ENCODE measurements at regions not wholly inside any gene's neighbourhood (a gene's known extent, or its start where the extent isn't known, plus 50 kb on each side); places are given as distances from the start of the nearest gene placed in this dataset.

DNA sequence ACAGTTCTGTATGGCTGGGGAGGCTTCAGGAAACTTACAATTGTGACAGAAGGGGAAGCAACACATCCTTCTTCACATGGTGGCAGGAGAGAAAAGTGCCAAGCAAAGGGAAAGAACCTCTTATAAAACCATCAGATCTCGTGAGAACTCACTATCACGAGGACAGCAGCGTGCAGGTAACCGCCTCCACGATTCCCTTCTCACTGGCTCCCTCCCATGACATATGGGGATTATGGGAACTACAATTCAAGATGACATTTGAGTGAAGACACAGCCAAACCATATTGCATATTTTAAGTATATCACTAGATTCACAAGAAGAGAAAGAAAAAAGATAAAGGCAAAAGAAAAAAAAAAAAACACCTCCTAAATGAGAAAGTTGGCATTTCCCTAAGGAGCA is 431.9 kb upstream of the RGS17 start:
- DNase-seq = no peak
- H3K4me3 ChIP-seq = no peak overlapping the region
- H3K9me3 ChIP-seq = no peaks in the 10 kb centered on the region
- intact Hi-C loops (cut with DNase I) = no loop called here
- no peak overlapping the region for H3K9ac ChIP-seq (ENCODE audit: low read depth in 2 of 2, low read length in 2 of 2)
- no peaks in the 10 kb centered on the region for H3K4me1 ChIP-seq
- H3K36me3 ChIP-seq = no peaks in the 10 kb centered on the region
- TF ChIP-seq, protein P1, sequence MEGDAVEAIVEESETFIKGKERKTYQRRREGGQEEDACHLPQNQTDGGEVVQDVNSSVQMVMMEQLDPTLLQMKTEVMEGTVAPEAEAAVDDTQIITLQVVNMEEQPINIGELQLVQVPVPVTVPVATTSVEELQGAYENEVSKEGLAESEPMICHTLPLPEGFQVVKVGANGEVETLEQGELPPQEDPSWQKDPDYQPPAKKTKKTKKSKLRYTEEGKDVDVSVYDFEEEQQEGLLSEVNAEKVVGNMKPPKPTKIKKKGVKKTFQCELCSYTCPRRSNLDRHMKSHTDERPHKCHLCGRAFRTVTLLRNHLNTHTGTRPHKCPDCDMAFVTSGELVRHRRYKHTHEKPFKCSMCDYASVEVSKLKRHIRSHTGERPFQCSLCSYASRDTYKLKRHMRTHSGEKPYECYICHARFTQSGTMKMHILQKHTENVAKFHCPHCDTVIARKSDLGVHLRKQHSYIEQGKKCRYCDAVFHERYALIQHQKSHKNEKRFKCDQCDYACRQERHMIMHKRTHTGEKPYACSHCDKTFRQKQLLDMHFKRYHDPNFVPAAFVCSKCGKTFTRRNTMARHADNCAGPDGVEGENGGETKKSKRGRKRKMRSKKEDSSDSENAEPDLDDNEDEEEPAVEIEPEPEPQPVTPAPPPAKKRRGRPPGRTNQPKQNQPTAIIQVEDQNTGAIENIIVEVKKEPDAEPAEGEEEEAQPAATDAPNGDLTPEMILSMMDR (IDR thresholded peaks at IDR 0.05) = no peak
- no peak overlapping the region for H3K27ac ChIP-seq
- H3K27me3 ChIP-seq = no peaks in the 10 kb centered on the region

DNA sequence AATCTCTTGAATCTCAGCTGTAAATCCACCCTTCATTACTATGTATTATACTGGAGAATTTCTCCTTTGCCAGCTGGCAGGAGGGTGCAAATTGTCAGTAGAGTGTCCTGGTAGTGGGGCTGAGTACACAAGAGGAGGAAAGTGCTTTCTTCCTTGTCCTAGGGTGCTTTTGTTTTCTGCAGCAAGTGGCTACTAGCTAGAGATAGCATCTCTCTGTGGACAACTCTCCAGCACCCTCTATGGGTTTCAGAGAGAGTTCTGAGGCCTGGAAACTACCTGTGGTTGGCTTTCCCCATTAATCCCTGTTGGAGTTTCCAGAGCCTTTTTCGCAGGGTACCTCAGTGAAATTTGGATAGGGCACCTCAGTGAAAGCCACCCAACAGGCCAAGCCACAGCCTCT is 422.5 kb upstream of the RGS17 start:
- Histone ChIP-seq H3K36me3 (no peaks in the 10 kb centered on the region), H3K4me3 (no peak overlapping the region), H3K9me3 (no peaks in the 10 kb centered on the region), H3K27ac (no peak overlapping the region), H3K4me1 (no peaks in the 10 kb centered on the region), H3K27me3 (no peaks in the 10 kb centered on the region), H3K9ac (ENCODE audit: low read depth in 2 of 2, low read length in 2 of 2) (no peak overlapping the region)
- intact Hi-C loops (cut with DNase I) = no loop called here
- no peak for DNase-seq
- TF ChIP-seq, protein P1 (IDR thresholded peaks at IDR 0.05) = no peak

DNA sequence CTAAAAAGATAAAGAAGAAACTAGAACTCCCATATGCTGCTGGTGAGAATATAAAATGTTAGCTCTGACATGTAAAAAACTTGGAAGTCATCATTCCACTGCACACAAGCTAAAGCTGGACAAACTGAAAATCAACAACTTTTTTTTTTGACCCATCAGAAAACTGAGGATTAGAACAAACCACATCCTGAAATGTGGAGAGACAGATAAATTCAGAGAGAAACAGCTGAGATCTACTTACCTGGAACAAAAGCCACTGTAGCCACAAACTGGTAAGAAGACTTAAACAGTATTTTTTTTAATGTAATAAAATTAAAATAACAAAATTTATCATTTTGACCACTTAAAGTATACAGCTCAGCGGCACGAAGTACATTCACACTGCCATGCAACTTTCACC is 408.5 kb upstream of the RGS17 start:
- DNase-seq = no peak
- Histone ChIP-seq H3K27me3 (no peaks in the 10 kb centered on the region), H3K36me3 (no peaks in the 10 kb centered on the region), H3K4me3 (no peak overlapping the region), H3K9ac (ENCODE audit: low read depth in 2 of 2, low read length in 2 of 2) (no peak overlapping the region), H3K4me1 (no peaks in the 10 kb centered on the region), H3K9me3 (no peaks in the 10 kb centered on the region), H3K27ac (no peak overlapping the region)
- TF ChIP-seq, protein P1 (IDR thresholded peaks at IDR 0.05) = no peak
- intact Hi-C loops (cut with DNase I) = no loop called here

DNA sequence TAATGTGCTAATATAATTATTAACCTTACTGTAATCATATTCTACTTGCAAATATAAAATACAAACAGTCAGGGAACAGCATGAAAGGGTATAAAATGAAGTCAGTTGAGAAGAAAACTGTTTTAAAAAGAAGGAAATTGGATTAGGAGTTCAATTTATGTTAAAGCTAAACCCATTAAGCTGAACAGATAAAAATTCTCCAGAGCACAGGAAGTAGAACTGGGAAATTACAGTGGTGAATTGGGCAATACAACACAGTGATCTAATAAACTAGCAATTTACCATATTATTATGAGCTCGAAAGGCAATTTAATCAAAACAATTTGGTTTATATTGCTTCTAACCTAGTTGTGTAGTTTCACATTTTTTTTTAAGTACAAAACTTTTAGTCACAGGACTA is 407.4 kb upstream of the RGS17 start:
- Histone ChIP-seq H3K4me1 (no peaks in the 10 kb centered on the region), H3K4me3 (no peak overlapping the region), H3K36me3 (no peaks in the 10 kb centered on the region), H3K27ac (no peak overlapping the region), H3K9me3 (no peaks in the 10 kb centered on the region), H3K9ac (ENCODE audit: low read depth in 2 of 2, low read length in 2 of 2) (no peak overlapping the region), H3K27me3 (no peaks in the 10 kb centered on the region)
- no peak for DNase-seq
- intact Hi-C loops (cut with DNase I) = no loop called here
- TF ChIP-seq, protein P1 (IDR thresholded peaks at IDR 0.05) = no peak

DNA sequence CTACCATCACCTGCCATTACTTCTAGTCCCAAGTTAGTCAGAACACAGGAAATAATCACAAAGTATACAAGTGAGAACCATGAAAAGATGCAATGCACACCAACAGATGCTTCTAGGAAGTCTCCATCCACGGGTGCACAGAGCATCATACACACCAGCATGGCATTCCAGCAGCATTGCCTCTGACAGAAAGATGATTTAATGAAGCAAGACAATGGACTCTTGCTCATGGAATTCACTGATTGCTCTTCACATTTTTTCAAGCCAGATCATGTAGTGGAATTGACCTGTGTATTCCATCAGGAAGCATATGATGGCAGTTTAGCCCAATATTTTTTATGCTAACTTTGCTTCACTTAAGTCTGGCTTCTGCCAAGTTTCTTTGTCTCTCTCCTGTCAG is 406.3 kb upstream of the RGS17 start:
- Histone ChIP-seq H3K4me1 (no peaks in the 10 kb centered on the region), H3K36me3 (no peaks in the 10 kb centered on the region), H3K27ac (no peak overlapping the region), H3K27me3 (no peaks in the 10 kb centered on the region), H3K4me3 (no peak overlapping the region), H3K9me3 (no peaks in the 10 kb centered on the region), H3K9ac (ENCODE audit: low read depth in 2 of 2, low read length in 2 of 2) (no peak overlapping the region)
- intact Hi-C loops (cut with DNase I) = no loop called here
- TF ChIP-seq, protein P1 (IDR thresholded peaks at IDR 0.05) = no peak
- no peak for DNase-seq

DNA sequence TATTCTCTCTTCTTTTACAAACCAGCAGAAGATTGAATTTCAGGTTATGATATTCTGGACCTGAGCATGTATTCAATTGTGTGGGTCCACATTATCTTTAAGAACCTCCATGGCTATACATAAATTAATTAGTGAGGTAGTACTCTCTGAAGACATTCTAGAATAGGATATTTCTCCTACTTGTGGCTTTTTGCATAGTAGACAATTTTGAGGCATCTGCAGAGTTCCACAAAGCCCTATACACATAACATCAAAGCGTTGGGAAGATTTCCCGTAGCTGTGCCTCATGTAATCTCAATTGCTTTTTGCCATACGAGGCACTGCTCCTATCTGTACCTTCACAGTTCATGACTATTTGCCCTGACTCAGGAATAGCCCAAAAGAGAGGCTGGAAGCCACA is 395.4 kb upstream of the RGS17 start:
- H3K36me3 ChIP-seq = no peaks in the 10 kb centered on the region
- TF ChIP-seq, protein P1 (IDR thresholded peaks at IDR 0.05) = no peak
- H3K4me1 ChIP-seq = no peaks in the 10 kb centered on the region
- no peaks in the 10 kb centered on the region for H3K27me3 ChIP-seq
- intact Hi-C loops (cut with DNase I) = no loop called here
- no peak overlapping the region for H3K4me3 ChIP-seq
- H3K9ac ChIP-seq (ENCODE audit: low read depth in 2 of 2, low read length in 2 of 2) = no peak overlapping the region
- no peak for DNase-seq
- no peaks in the 10 kb centered on the region for H3K9me3 ChIP-seq
- no peak overlapping the region for H3K27ac ChIP-seq
